GM18909 (cell line): ENCODE measurements at regions not wholly inside any gene's neighbourhood (a gene's known extent, or its start where the extent isn't known, plus 50 kb on each side); places are given as distances from the start of the nearest gene placed in this dataset.

Source experiments
- ATAC-seq: cut with Tn5 transposase; IDR thresholded peaks from one replicate; pipeline ENCODE4 v1.9.1; 2021; ENCODE audit warnings: mild to moderate bottlenecking; ENCODE audit not compliant: unreplicated experiment, poor library complexity

DNA sequence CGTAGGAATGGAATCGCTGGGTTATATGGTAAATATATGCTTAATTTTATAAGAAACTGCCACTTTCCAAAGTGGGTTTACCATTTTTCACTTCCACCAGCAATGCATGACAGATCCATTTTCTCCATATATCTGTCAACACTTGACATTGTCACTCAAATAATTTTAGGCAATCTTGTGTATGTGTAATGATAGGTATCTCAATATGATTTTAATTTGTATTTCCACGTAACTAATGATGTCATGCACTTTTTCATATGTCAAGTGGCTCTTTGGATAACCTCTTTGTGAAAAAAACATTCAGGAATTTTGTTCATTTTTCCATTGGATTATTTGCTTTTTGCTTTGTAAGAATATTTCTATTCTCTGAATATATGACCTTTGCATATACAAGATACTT is 419.9 kb downstream of the BTBD3 start:
- ATAC-seq: no peak

DNA sequence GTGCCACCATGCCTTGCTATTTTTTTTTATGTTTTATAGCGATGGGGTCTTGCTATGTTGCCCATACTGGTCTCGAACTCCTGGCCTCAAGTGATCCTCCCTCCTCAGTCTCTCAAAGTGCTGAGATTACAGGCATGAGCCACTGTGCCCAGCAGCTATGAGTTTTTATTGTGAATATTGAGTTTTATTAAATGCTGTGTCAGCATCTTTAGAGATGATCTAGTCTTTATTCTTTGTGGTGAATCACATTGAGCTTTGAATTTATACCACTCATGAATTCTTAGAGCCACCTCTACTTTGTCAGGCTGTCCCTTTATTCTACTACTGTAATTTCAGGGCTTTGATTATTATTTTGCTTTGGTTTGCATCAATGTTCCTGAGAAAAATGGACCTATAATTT is 428.3 kb downstream of the BTBD3 start:
- ATAC-seq: no peak

DNA sequence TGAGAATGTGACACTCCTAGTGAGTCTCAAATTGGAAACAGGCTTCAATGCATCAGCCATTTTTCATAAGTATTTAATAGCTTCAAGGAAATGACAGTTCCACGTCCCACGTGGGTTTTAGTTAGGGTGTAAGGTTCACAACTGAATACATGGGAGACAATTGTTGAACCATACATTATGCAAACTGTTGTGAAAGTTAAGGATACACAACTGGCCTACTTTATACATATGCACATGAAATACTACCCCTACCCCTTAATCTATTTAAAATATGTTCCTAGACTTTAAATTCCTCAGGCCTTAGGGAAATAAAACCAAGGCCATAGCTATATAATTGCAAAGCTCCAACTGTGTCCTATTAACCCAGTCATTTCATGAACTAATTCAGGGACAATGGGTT is 436.1 kb downstream of the BTBD3 start:
- ATAC-seq: no peak

DNA sequence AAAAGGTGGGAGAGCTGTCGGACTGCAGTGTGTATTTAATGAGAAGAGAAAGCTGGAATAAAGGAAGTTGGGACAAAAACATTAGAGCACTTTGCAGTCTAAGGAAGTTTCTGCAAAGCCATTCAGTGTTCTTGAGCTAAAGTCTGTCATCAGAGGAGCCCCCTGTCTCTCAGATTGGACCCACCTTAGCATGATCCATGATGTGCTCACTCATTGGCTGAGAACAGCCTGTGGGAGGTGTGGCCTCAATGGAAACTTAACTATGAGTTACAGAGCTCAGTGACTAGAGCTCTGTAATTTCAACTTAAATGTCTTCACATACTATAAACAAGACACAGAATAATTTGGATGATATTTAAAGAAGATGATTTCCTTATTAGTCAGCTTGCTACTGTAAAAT is 437.0 kb downstream of the BTBD3 start:
- ATAC-seq: no peak

DNA sequence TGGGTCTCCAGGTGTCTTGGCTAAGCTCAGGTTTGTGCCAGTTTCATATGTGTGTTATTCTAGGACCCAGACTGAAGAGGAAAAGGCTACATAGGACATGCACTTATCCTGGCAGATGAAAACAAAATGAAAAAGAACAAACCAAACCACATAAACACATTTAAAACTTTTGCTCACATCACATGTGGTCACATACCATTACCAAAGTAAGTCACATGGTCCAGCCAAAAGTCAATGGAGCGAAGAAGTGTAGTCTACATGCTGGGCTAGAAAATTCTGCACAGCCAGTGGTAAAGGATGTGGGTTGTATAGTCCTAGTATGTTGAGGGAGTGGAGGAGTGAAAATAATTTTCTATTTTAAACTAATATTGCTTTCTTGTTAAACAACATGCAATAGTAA is 437.5 kb downstream of the BTBD3 start:
- no peak for ATAC-seq

DNA sequence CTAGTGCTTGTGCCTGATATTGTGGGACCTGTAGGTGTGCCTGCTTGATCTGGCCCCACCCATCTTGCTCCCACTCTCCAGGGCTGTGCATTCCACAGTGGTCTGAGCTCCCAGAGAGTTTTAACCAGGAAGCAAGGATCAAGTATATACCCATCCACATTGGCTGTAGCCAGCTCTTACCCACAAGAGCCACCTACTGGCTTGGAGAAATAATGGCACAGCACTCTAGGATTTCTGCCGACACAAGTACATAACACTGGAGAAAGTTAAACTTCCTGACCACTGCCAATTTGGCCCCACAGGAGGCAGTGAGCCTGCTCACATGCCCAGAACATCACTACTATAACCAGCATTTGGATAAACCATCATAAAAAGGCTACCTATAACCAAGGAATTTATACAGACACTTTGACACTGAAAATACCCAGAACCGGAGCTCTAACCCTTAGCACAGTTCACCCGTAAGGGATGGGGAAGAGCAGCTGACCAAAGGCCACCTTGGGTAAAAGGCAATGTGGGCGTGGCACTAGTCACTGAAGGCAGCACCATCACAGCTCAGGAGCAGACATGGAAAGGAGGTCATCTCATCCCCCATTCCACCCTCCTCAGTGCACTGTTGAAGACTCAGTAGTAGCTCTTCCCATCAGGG is 440.4 kb downstream of the BTBD3 start:
- ATAC-seq: no peak

DNA sequence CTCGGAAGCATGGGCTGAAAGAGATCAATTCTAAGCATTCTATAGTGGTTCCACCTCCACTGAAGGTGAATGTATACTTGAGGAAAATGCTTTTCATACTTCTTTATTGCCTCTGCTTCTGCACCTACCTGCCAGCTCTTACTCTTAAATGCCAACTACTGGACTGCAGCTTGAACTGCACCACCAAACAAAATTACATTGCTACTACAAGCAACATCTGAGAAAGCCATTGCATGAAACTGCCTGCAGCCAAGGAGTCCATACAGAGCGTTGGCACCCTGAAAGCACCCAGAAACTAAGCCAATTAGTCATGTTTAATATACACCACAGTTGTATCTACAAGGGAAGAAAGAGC is 440.9 kb downstream of the BTBD3 start:
- ATAC-seq: no peak

DNA sequence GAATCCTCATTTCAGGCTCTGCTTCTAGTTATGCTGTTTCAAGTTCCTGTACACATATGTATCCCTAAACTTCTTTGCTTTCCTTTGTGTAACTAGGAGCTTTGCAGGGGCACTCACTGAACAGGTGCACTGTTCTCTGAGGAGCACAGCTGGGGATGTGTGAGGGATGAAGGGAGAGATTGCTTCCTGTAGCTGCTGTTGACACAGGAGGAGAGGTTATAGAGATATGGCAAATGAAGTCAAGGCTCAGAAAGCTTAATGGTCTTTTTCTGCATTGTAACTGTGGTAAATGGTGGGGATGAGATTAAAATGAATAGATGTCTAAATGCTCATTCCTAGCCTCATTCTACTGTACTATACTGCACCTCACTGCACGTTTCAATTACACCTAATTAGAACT is 454.3 kb downstream of the BTBD3 start:
- ATAC-seq: no peak

DNA sequence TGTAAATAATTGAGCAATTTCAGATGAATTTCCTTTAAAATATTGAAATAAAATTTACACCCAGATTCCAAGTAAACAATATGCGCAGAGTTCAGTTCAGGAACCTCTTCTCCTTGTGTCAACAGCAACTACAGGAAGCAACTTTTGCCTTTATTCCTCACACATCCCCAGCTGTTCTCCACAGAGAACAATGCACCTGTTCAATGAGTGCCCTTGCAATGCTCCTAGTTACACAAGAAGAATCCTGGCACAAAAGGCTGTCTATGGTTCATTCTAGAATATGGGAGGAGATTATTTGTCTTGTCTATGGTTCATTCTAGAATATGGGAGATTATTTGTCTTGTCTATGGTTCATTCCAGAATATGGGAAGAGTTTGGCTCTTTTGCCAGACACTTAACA is 454.9 kb downstream of the BTBD3 start:
- ATAC-seq: no peak

DNA sequence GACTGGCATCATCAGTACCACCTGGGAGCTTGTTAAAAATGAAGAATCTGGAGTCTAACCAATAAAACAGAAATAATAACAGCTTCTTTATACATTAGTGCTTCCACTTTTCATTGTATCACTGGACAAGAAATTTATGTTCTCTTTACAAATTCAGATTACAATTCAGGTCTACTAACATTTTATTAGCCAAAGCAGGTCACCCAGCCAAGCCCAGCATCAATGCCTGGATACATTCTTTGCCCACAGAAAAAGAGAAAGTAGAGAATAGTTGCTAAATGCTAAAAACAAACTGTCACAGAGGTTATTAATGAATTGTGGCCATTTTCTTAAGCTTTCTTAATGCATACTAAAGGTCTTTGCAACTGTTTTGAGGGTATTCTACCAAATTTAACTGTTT is 458.3 kb downstream of the BTBD3 start:
- no peak for ATAC-seq

DNA sequence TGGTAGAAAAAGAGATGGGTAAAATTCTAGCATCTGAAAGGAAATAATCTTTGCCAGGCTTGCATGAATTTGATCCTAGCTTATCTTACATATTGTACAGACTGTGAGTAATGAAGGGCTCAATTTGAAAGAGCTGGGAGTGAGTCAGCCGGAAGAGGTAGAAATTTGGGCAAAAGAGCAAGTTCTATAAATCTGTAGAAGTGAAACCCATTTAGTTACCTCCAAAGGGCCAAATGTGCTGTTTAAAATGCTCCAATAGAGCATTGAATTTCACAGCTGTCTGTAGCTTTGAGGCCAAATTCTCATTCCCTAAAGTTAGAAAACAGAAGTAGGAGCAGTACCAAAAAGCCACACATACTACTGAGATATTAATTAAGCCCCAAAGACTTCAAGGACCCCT is 466.1 kb downstream of the BTBD3 start:
- ATAC-seq: no peak

DNA sequence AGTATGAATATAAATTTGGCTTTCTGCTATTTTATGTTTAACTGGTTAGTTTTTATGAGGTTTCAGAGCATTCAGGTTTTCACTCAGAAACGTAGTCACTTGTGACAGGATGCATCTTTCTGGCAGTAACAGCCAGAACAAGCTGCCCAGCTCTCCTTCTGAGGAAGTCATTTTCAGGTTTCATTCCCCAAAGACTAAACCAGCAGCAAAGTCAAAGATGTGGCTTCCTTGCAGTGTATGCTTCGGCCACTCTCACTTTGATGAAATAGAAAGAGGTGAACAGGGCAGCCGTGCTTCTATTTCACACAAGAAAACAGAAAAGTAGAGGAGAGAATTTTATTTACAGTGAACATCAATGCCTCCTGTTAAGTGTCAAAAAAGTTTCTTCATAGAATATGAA is 469.1 kb downstream of the BTBD3 start:
- no peak for ATAC-seq

DNA sequence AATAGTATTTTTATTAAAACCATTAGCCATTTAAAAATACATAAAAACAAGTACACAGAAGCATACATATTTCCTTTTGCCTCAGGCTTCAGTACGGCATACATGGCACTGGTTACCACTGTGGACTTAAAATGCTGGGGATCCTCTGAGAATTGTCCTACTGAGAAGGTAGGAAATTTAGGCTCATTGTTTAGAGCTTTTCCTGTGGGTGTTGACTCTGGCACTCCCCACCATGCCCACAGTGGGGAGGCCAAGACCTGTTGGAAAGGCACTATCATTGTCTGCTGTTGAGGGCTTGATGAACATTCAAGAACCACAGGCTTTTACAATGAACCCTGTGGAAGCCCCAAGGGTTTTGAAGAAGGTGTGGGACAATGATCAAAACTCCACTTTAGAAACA is 473.4 kb downstream of the BTBD3 start:
- no peak for ATAC-seq

DNA sequence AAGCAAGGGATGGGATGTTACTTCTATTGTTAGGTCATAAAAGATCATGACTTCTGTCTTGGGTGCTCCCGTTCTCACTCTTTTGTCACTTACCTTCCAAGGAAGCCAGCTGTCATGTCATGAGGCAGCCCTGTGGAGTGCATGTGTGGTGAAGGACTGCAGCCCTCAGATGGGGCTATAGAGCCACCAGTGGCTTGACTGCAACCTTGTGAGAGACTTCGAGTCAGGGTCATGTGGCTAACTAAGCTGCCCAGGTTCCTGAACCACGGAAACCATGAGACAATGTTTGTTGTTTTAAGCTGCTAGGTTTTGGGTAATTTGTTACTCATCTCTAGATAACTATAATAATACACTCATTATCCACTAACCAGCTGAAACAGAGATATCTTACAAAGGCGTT is 477.1 kb downstream of the BTBD3 start:
- no peak for ATAC-seq

DNA sequence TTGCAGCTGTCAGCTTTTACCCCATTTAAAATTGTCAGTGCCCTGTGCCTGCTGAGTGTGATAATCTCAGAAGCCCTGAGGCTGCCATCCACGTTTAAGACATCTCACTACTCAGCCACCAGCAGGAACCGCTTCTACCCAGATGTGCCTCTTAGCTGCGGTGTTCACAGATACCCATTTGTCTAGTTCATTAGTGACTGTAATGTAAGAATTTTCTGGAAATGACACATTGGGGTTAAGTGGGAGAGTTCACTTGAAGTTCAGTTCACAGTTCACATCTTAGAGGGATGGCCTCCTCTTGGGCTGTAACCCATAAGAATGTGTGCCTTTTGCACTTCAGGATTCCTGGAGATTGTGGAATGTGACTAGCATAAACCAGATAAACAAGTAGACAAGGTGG is 477.7 kb downstream of the BTBD3 start:
- no peak for ATAC-seq

DNA sequence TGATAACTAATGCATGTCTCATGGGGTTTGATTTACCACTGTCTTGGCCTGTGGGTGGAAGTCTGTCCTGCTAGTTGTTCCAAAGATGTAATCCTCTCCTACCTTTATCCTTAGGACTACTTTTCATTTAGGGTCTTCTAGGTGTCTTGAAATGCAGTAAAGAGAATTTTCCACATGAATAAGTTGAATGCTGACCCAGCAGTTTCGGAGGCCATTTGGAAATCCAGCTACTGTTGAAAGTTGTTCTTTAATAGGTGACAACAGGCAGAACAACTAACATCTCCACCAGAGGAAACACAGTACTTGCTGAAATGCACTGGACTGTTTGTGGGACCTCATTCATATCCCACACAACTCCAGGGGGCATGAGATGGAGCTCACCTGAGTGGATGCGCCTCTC is 478.1 kb downstream of the BTBD3 start:
- no peak for ATAC-seq

DNA sequence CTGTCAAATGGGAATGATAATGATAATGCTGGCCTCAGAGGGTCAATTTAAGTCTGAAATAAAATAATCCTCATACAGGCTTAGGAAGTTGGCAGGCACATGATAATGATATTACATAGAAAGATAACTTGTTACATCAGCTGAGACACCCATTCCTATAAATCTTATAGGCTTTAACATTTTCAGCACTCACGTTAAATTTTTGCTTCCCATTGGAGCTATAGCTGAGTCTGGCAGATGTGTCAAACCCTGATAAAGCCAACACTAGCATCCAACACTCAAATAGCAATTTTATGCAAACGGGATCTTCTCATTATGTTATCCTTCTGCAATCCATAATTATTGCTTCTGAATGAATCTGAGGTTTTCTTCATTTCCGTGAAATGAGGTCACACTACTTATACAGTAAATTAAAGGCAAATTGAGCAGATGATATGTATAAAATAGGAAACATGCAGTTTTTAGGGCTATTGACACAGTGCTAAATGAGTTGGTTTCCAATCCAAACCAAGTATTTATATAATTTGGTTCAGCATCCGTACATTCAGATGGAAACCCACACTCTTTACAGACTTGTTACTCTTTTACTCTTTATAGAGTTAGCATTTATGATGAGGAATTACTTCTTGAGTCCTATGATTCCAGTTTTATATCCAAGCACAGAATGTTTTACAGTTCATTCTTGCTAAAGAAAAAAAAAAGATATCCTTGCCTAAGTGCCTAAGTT is 481.6 kb downstream of the BTBD3 start:
- no peak for ATAC-seq

DNA sequence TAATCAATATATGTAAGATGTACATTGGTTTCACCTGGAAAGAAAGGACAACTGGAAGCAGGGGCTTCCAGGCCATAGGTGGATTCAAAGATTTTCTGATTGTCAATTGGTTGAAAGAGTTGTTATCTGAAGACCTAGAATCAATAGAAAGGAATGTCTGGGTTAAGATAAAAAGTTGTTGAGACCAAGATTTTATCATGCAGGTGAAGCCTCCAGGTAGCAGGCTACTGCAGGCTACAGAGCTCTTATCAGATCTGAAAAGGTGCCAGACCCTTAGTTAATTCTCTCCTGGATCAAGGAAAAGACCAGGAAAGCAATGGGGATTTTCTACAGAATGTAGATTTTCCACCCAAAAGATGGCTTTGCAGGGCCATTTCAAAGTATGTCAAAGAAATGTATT is 487.2 kb downstream of the BTBD3 start:
- ATAC-seq: no peak

DNA sequence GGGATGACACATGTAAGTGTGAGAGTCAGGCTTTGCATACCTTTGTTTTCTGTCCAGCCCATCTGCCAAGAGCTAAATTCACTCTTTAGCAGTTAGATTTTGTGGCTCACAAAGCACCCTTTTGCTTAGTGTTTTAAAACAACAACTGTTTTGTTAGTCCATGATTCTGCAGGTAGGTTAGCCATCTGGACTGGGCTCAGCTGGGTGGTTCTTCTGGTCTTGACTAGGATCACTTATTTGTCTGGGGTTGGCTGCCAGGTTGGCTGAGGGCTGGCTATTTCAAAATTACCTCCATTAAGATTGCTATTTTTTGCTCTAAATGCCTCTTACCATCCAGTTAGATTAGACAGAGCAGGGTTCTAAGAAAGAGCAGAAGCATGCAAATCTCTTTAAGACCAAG is 489.3 kb downstream of the BTBD3 start:
- no peak for ATAC-seq

DNA sequence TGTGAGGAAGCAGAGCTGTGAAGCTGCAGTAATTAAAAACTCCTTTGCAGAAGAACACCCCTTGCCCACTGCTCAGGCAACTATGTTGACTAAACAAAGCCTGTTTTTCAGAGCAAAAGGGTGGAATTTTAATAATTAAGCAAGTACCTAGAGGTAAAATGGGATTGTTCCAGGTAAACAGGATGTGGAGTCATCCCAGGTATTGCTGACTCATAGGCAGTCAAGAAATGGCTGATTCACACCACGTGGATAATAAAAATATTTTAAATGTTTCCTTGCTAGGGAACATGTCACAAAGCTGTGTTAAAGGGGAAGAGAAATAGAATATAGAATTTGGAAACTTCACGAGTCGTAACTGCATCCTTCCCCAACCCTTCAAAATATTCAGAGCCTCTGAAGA is 491.8 kb downstream of the BTBD3 start:
- no peak for ATAC-seq

DNA sequence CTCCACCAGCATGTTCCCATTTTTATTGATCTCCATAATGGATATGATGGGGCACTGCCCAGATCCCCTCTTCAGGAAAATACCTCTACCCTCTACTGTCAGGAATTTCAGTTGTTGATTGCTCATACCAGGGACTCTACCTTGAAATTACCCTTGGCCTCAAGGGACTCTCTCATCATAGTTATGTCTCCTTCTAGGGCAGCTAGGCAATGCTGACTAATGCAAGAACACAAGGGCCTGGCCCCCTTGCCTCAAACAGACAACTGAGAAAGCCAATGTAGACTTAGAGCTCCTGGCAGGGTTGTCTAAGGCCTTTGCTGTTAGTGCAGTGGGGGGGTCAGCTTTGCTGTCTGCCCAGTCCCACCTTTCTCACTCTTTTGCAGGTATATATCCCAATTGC is 493.1 kb downstream of the BTBD3 start:
- ATAC-seq: no peak

DNA sequence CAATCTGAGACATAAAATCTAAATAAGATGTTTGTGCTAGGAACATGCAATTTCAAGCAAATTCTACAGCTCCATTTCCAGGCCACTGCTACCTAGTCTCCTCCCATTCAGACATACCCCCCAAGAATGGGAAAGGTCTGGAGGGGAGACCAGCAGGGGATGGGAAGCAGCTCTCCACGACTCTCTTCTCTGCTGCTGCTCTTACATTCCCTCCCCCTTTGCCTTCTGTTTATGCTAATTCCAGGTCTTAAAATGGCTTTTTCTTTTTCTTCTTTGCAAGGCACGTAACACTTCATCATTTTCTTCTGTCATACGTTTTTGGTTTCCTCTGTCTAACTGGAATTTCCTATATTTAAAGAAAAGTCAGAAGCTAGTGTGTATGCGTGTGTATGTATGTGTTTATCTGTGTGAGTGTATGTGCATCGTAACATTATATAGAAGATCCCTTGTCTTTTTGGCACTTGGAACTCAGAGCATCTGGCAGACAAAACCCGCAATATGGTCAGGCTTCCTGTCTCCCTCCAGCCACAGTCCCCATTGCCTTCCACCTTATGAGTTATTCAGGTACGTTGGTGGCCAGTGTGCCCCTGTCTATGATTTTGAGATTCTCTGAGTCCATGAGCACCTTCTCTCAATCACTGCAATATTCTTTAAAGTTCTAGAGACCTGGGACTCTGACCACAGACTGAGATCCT is 493.7 kb downstream of the BTBD3 start:
- no peak for ATAC-seq
